GM23338 (cell line): ENCODE measurements at regions not wholly inside any gene's neighbourhood (a gene's known extent, or its start where the extent isn't known, plus 50 kb on each side); places are given as distances from the start of the nearest gene placed in this dataset.

Experiments
- EZH2 ChIP-seq: fragments of 200-600 bp; sonication (generic); IDR thresholded peaks from one replicate; pipeline ENCODE4 v1.8.0; 2017; ENCODE audit warnings: antibody characterized with exemption, mild to moderate bottlenecking, low read depth; ENCODE audit not compliant: unreplicated experiment
- POLR2AphosphoS5 ChIP-seq: IDR thresholded peaks from 2 replicates; pipeline ENCODE4 v1.6.1; 2016; ENCODE audit warnings: antibody characterized with exemption, low read depth
- STAT1 ChIP-seq: IDR thresholded peaks from one replicate; pipeline ENCODE4 v1.6.1; 2016; ENCODE audit warnings: antibody characterized with exemption; ENCODE audit not compliant: unreplicated experiment
- TF ChIP-seq, protein P1 (sequence below), 2 experiments: fragments of 200-600 bp in 1 of 2; sonication (generic) in 1 of 2; conservative IDR thresholded peaks; 2 replicates each; pipeline versions ENCODE4 v1.5.1 to v1.6.1; 2016 to 2017; ENCODE audit warnings: antibody characterized with exemption in 2 of 2, low read depth in 2 of 2, mild to moderate bottlenecking in 2 of 2, moderate library complexity in 1 of 2
- TF ChIP-seq, protein P2 (sequence below): IDR thresholded peaks from one replicate; pipeline ENCODE4 v1.6.1; 2018; ENCODE audit warnings: antibody characterized with exemption; ENCODE audit not compliant: unreplicated experiment
- TF ChIP-seq, protein P3 (sequence below): IDR thresholded peaks from 2 replicates; pipeline ENCODE4 v1.6.1; 2016; ENCODE audit warnings: antibody characterized with exemption
- TF ChIP-seq, protein P4 (sequence below): fragments of 250-450 bp; sonication (Bioruptor Pico); IDR thresholded peaks from 2 replicates; pipeline ENCODE4 v1.5.0; 2020; ENCODE audit warnings: mild to moderate bottlenecking, moderate library complexity

DNA sequence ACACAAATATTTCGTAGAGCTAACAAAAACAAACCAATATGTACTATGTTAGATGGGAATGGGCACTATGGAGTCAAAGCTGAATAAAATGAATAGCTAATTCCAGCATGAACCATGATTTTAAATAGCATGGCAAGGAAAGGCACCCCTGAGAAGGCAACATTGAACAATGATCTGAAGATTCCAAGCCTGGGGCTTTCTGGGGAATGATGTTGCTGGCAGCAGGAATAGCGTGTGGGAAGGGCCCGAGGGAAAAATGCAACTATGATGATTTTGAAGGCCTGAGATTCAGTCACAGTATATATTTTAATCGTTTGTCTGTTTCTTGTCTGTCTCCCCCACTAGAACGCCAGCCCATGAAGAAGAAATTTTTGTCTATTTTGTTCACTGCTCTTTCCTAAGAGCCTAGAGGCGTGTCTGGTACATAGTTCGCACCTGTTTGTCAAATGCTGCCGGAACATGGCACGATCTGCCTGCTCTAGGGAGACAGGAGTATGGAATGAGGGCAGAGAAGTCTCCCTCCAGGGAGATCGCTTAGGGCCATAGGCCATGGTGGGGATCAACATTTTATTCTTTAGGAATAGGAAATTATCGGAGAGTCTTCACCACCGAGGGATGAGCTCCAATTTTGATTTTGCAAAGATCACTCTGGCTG, 84.8 kb upstream of the EYA2 start:
- no peak for TF ChIP-seq EZH2
- TF ChIP-seq, protein P1, sequence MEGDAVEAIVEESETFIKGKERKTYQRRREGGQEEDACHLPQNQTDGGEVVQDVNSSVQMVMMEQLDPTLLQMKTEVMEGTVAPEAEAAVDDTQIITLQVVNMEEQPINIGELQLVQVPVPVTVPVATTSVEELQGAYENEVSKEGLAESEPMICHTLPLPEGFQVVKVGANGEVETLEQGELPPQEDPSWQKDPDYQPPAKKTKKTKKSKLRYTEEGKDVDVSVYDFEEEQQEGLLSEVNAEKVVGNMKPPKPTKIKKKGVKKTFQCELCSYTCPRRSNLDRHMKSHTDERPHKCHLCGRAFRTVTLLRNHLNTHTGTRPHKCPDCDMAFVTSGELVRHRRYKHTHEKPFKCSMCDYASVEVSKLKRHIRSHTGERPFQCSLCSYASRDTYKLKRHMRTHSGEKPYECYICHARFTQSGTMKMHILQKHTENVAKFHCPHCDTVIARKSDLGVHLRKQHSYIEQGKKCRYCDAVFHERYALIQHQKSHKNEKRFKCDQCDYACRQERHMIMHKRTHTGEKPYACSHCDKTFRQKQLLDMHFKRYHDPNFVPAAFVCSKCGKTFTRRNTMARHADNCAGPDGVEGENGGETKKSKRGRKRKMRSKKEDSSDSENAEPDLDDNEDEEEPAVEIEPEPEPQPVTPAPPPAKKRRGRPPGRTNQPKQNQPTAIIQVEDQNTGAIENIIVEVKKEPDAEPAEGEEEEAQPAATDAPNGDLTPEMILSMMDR (conservative IDR thresholded peaks at IDR 0.05; ENCODE audit: low read depth in 2 of 2), result no peak
- TF ChIP-seq, protein P2, sequence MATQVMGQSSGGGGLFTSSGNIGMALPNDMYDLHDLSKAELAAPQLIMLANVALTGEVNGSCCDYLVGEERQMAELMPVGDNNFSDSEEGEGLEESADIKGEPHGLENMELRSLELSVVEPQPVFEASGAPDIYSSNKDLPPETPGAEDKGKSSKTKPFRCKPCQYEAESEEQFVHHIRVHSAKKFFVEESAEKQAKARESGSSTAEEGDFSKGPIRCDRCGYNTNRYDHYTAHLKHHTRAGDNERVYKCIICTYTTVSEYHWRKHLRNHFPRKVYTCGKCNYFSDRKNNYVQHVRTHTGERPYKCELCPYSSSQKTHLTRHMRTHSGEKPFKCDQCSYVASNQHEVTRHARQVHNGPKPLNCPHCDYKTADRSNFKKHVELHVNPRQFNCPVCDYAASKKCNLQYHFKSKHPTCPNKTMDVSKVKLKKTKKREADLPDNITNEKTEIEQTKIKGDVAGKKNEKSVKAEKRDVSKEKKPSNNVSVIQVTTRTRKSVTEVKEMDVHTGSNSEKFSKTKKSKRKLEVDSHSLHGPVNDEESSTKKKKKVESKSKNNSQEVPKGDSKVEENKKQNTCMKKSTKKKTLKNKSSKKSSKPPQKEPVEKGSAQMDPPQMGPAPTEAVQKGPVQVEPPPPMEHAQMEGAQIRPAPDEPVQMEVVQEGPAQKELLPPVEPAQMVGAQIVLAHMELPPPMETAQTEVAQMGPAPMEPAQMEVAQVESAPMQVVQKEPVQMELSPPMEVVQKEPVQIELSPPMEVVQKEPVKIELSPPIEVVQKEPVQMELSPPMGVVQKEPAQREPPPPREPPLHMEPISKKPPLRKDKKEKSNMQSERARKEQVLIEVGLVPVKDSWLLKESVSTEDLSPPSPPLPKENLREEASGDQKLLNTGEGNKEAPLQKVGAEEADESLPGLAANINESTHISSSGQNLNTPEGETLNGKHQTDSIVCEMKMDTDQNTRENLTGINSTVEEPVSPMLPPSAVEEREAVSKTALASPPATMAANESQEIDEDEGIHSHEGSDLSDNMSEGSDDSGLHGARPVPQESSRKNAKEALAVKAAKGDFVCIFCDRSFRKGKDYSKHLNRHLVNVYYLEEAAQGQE, result no peak
- no peak for TF ChIP-seq POLR2AphosphoS5
- no peak for TF ChIP-seq STAT1
- TF ChIP-seq, protein P3, sequence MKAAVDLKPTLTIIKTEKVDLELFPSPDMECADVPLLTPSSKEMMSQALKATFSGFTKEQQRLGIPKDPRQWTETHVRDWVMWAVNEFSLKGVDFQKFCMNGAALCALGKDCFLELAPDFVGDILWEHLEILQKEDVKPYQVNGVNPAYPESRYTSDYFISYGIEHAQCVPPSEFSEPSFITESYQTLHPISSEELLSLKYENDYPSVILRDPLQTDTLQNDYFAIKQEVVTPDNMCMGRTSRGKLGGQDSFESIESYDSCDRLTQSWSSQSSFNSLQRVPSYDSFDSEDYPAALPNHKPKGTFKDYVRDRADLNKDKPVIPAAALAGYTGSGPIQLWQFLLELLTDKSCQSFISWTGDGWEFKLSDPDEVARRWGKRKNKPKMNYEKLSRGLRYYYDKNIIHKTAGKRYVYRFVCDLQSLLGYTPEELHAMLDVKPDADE, result no peak
- TF ChIP-seq, protein P4, sequence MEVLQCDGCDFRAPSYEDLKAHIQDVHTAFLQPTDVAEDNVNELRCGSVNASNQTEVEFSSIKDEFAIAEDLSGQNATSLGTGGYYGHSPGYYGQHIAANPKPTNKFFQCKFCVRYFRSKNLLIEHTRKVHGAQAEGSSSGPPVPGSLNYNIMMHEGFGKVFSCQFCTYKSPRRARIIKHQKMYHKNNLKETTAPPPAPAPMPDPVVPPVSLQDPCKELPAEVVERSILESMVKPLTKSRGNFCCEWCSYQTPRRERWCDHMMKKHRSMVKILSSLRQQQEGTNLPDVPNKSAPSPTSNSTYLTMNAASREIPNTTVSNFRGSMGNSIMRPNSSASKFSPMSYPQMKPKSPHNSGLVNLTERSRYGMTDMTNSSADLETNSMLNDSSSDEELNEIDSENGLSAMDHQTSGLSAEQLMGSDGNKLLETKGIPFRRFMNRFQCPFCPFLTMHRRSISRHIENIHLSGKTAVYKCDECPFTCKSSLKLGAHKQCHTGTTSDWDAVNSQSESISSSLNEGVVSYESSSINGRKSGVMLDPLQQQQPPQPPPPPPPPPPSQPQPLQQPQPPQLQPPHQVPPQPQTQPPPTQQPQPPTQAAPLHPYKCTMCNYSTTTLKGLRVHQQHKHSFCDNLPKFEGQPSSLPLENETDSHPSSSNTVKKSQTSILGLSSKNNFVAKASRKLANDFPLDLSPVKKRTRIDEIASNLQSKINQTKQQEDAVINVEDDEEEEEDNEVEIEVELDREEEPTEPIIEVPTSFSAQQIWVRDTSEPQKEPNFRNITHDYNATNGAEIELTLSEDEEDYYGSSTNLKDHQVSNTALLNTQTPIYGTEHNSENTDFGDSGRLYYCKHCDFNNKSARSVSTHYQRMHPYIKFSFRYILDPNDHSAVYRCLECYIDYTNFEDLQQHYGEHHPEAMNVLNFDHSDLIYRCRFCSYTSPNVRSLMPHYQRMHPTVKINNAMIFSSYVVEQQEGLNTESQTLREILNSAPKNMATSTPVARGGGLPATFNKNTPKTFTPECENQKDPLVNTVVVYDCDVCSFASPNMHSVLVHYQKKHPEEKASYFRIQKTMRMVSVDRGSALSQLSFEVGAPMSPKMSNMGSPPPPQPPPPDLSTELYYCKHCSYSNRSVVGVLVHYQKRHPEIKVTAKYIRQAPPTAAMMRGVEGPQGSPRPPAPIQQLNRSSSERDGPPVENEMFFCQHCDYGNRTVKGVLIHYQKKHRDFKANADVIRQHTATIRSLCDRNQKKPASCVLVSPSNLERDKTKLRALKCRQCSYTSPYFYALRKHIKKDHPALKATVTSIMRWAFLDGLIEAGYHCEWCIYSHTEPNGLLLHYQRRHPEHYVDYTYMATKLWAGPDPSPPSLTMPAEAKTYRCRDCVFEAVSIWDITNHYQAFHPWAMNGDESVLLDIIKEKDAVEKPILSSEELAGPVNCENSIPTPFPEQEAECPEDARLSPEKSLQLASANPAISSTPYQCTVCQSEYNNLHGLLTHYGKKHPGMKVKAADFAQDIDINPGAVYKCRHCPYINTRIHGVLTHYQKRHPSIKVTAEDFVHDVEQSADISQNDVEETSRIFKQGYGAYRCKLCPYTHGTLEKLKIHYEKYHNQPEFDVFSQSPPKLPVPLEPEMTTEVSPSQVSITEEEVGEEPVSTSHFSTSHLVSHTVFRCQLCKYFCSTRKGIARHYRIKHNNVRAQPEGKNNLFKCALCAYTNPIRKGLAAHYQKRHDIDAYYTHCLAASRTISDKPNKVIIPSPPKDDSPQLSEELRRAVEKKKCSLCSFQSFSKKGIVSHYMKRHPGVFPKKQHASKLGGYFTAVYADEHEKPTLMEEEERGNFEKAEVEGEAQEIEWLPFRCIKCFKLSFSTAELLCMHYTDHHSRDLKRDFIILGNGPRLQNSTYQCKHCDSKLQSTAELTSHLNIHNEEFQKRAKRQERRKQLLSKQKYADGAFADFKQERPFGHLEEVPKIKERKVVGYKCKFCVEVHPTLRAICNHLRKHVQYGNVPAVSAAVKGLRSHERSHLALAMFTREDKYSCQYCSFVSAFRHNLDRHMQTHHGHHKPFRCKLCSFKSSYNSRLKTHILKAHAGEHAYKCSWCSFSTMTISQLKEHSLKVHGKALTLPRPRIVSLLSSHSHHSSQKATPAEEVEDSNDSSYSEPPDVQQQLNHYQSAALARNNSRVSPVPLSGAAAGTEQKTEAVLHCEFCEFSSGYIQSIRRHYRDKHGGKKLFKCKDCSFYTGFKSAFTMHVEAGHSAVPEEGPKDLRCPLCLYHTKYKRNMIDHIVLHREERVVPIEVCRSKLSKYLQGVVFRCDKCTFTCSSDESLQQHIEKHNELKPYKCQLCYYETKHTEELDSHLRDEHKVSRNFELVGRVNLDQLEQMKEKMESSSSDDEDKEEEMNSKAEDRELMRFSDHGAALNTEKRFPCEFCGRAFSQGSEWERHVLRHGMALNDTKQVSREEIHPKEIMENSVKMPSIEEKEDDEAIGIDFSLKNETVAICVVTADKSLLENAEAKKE, result no peak
